ENCODE measurements at regions not wholly inside any gene's neighbourhood (a gene's known extent, or its start where the extent isn't known, plus 50 kb on each side); places are given as distances from the start of the nearest gene placed in this dataset.

- Histone ChIP-seq H3K27ac (no peak overlapping the region), H3K27me3 (no peaks in the 10 kb centered on the region), H3K36me3 (no peaks in the 10 kb centered on the region), H3K4me3 (no peak overlapping the region), H3K9me3 (no peaks in the 10 kb centered on the region), H3K4me1 (no peaks in the 10 kb centered on the region)
- TF ChIP-seq POLR2A (IDR thresholded peaks at IDR 0.05) (no peak), CTCF (IDR thresholded peaks at IDR 0.05) (no peak)
- DNase-seq = no peak
Measured at GRCh38 chr10:2256241-2256640, 518.9 kb upstream of the ADARB2 start.

GRCh38 chr10:2252096-2252495 lies 514.8 kb upstream of the ADARB2 start:
- TF ChIP-seq POLR2A (IDR thresholded peaks at IDR 0.05) (no peak), CTCF (IDR thresholded peaks at IDR 0.05) (no peak)
- Histone ChIP-seq H3K27ac (no peak overlapping the region), H3K36me3 (no peaks in the 10 kb centered on the region), H3K4me3 (no peak overlapping the region), H3K27me3 (no peaks in the 10 kb centered on the region), H3K4me1 (no peaks in the 10 kb centered on the region), H3K9me3 (no peaks in the 10 kb centered on the region)
- DNase-seq = no peak

GRCh38 chr10:2251631-2252030 lies 514.3 kb upstream of the ADARB2 start:
- TF ChIP-seq POLR2A (IDR thresholded peaks at IDR 0.05) = no peak
- TF ChIP-seq CTCF (IDR thresholded peaks at IDR 0.05) = no peak
- Histone ChIP-seq H3K27ac (no peak overlapping the region), H3K4me1 (no peaks in the 10 kb centered on the region), H3K36me3 (no peaks in the 10 kb centered on the region), H3K4me3 (no peak overlapping the region), H3K27me3 (no peaks in the 10 kb centered on the region), H3K9me3 (no peaks in the 10 kb centered on the region)
- DNase-seq = no peak

GRCh38 chr10:2246747-2247146 lies 509.4 kb upstream of the ADARB2 start:
- H3K36me3 ChIP-seq = no peaks in the 10 kb centered on the region
- H3K27me3 ChIP-seq = no peaks in the 10 kb centered on the region
- no peak overlapping the region for H3K27ac ChIP-seq
- TF ChIP-seq CTCF (IDR thresholded peaks at IDR 0.05) = no peak
- TF ChIP-seq POLR2A (IDR thresholded peaks at IDR 0.05) = no peak
- H3K4me3 ChIP-seq = no peak overlapping the region
- no peaks in the 10 kb centered on the region for H3K4me1 ChIP-seq
- peaks cover 0 to 6% (median 0%) of the 10 kb centered on the region in 4 donors for H3K9me3 ChIP-seq
- DNase-seq = no peak

- TF ChIP-seq POLR2A (IDR thresholded peaks at IDR 0.05) (no peak), CTCF (IDR thresholded peaks at IDR 0.05) (no peak)
- H3K27ac ChIP-seq = no peak overlapping the region
- H3K36me3 ChIP-seq = no peaks in the 10 kb centered on the region
- peaks cover 0 to 6% (median 0%) of the 10 kb centered on the region in 4 donors for H3K9me3 ChIP-seq
- no peak overlapping the region for H3K4me3 ChIP-seq
- no peaks in the 10 kb centered on the region for H3K4me1 ChIP-seq
- H3K27me3 ChIP-seq = no peaks in the 10 kb centered on the region
- DNase-seq = no peak
Measured at GRCh38 chr10:2245580-2245979, 508.3 kb upstream of the ADARB2 start.

- Histone ChIP-seq H3K27me3 (no peaks in the 10 kb centered on the region), H3K36me3 (no peaks in the 10 kb centered on the region), H3K27ac (no peak overlapping the region), H3K4me3 (no peak overlapping the region), H3K9me3 (peaks cover 0 to 6% (median 0%) of the 10 kb centered on the region in 4 donors), H3K4me1 (no peaks in the 10 kb centered on the region)
- no peak for DNase-seq
- TF ChIP-seq CTCF (IDR thresholded peaks at IDR 0.05) (no peak), POLR2A (IDR thresholded peaks at IDR 0.05) (no peak)
Measured at GRCh38 chr10:2244471-2244870, 507.1 kb upstream of the ADARB2 start.
